ENCODE measurements at regions not wholly inside any gene's neighbourhood (a gene's known extent, or its start where the extent isn't known, plus 50 kb on each side); places are given as distances from the start of the nearest gene placed in this dataset.

DNA sequence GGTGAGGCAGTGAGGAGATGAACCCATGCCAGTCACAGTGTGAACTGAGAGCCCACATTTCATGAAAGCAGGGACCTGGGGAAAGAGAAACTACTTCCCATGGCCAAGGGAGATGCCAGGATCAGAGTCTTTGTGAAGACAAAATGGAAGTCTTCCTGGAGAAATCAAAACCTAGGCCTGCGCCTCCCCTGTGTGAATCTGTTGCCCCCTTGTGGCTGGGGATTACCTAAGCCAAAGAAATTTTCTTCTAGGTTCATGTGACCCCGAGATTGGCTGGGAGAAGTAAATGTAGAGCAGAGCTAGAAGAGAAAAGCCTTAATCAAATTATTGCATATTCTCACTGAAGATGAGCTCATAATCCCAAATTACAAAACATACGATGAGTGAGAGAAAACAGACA, 1075.3 kb downstream of the TBC1D22A start:
- no peak for DNase-seq

DNA sequence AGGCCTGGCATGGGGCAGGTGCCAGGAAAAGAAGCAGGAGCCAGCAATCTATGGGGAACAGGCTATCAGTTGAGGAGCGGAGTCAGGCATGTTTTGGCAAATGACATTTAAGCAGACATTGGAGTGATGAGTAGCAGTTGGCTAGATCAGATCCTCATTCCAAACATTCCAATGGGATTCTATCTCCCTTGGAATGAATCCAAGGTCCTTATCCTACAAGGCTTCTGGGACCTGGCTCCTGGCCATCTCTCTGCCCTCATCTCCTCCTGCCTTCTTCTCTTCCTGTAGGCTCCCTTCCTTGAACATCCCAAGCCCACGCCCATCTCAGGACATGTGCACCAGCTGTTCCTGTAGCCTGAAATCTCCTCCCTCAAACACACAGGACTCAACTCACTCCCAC, 1074.5 kb downstream of the TBC1D22A start:
- no peak for DNase-seq

DNA sequence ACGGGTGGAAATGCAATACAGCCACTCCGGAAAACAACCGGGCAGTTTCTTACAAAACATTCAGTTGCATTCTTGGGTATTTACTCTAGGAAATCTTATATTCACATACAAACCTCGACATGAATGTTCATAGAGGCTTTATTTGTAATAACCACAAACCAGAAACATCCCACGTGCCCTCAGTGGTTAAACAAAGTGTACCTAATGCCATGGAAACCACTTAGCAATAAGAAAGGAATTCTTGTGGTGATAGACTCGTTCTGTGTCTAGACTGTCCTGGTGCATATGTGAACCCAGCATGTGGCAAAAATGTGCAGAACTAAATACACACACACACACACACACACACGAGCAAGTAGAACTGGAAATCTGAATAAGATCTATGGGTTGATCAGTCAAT, 1073.3 kb downstream of the TBC1D22A start:
- DNase-seq: no peak

DNA sequence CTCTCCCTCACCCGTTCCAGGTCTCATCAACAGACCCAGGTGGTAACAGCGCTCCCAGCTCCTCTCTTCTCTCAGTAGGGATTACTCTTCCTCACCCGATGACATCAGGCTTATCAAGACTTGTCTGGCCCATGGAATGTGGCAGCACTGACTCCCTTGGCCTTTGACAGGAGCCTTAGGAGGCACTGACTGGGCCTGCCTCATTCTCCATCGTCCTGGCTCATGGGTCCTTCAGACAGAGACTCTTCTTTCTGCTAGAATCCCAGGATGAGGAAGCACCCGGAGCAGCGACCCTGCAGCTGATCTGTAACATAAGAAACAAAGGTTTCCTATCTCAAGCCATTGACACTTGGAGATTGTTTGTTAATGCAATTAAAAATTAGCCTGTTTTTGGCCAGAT, 1063.6 kb downstream of the TBC1D22A start:
- DNase-seq: no peak

DNA sequence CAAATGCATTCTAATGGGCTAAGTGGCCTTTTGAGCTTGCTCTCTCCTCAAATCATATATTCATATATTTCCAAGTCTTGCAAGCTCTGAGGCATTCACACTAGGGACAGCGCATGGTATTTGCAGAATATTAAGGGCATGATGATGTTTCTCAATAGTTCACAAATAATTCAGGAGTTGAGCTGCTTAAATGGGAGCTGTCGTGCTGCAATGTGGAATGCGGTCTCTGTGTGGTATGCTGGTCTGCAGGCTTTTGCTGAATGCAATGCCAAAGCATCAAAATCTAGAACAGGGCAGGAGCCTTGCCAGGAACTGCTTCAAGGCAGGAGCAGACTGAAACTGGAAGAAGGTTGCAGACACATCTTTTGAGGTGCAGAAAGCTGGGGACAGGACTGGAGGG, 1060.0 kb downstream of the TBC1D22A start:
- no peak for DNase-seq

DNA sequence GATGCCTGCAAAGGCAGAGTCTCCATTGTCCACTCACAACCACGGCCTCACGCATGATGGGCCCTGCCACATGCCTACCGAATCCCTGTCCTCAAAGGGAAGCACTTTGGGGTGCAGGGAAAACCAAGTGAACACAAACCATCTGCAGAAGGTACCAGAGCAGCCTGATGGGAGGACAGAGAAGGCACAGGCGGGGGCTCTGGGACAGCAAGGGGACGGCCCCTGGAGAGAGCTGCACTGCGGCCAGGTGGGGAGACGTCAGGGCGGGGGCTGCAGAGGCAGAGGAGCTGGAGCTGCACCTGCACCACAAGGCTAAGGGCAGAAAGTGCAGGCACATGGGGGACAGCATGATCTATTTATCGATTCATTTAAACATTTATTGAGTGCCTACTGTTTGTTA, 1056.0 kb downstream of the TBC1D22A start:
- DNase-seq: no peak

DNA sequence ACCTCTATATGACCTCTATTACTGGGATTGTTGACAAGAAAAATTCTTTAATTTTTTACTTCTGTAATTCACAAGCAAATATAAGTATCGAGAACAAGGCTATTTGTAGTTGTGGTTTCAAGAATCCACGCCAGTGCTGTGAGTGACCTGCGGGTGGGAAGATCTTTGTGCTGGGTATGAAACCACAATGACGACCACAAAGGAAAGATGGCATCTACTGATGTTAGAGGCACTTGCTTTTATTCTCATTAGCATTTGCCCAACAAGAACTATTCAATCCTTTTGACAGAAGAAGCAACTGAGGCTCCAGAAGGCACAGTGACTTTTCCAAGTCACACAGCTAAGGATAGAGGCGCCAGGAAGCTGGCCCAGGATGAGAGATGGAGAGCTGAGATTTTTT, 1054.9 kb downstream of the TBC1D22A start:
- no peak for DNase-seq

DNA sequence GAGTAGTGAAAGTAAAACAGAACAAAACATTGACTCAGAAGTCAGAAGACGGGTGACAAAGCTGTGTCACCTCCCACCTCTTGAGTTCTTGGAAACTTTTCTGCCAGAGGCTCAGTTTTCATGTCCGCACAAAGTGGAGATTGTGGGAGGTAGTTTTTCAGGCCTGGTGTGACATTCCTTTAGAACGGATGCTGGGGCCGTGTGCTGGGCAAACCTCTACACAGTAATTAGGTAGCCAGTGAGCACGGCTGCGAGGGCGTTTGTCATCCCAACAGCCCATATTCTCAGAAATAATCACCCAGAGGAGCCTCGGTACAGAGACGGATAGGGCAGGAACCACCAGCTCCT, 1054.4 kb downstream of the TBC1D22A start:
- no peak for DNase-seq

DNA sequence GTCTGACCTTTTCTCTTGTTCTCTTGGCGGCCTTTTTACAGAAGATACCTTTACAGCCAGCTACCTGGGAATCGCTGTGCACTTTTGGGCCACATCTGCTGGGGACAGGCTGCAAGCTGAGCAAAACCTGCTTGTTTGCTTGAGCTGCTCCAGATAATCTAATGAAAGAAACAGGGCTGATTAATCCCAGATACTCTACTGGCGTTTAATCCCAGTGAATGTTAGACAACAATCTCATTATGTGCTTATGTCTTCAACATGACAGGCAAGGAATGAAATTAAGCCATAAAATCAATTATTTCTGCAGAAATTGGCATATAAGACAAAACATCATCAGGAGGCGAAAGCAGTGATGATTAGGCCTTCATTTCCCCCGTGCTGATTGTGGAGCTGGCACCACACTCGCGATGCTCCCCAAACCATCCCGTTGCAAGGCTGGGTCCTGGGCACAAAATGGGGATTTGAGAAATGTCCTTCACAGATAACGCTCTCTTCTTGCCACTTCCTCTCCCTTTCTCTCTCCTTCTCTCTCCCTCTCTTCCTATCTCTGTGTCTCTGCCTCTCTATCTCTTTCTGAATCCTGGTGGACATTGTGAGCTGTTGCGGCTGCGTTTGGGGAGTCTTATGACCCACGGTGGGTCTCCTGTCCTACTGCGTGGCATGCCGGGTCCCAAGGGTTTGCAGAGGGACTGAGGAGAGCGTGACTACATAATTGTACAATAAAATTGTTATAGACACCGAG, 1053.8 kb downstream of the TBC1D22A start:
- no peak for DNase-seq

DNA sequence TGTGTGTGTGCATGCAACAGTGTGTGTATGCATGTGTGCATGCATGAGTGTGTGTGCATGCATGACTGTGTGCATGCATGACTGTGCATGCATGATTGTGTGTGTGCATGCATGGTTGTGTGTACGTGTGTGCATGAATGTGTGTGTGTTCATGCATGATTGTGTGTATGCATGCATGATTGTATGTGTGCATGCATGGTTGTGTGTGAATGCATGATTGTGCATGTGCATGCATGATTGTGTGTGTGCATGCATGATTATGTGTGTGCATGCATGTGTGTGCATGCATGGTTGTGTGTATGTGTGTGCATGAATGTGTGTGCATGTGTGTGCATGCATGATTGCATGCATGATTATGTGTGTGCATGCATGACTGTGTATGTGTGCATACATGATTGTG, 1052.0 kb downstream of the TBC1D22A start:
- DNase-seq: no peak

DNA sequence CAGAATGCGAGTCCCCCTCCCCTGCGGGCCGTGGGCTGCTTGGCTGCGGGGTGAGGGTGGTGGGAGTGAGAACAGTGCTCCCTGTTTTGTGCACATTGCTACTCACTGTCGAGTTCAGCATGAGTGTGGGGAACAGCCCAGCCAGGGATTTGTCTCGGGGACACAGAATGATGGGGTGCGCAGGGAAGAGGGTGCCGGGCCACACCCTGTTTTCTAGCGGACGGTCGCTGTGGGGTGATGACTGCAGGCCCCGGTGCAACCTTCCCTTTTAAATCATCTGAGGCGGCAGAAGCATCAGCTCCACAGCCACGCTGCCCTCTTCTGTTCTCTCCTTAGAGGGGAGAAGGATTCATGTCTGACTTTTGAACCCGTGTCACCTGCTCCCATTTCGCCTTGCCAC, 1051.2 kb downstream of the TBC1D22A start:
- no peak for DNase-seq

DNA sequence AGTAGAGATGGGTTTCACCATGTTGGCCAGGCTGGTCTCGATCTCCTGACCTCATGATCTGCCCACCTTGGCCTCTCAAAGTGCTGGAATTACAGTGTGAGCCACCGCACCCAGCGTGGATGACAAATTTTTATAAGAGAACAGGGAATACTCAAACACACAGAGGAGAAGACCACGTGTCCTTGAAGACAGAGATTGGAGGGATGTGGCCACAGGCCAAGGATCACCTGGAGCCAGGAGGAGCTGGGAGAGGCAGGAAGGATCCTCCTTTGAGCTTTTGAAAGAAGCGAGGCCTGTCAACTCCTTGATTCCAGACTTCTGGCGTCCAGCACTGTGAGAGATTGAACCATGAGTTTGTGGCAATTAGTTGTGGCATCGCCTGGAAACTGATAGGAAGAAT, 1049.5 kb downstream of the TBC1D22A start:
- no peak for DNase-seq

DNA sequence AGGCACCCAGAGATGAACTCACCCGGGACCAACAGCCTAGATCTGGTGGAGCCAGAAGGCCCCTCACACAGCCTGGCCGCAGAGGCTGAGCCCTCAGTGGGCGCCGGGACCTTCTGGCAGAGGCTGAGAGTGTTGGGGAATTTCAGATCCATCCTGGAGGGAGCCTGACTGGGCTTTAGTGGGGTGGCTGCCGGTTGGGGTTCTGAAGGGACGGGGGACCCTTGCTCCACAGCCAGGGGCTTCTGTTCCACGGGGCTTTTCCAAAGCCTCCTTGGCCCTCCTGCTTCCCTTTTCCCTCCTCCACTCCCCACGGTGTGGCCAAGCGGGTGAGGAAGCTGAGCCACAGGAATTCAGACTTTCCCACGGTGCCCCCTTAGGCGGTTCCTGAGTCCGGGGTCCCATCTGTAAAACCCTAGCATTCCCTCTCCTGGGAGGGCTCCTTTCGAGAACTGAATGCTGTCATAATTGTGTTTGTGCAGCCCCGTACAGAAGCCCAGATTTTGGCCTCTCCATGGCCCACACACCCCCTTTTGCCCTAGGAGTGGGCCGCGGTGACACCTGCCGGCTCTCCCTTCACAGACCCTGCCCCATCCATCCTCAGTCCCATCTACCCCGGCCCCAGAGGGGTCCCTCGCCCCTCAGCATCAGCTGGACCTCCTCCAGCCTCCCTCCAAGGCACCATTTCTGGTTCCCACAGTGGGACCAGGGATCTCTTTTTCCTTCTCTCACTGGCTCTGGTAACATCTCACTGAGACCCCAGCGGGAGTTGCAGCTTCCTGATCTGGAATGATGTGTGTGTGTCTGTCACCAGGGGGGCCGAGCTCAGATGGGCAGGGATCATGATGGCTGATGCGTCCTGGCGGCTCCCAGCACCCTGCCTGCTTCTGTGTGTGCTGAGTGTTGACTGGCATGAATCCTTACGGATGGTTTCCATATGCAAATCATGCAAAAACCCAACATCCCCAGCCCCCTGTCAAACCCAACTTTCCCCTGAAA, 1048.4 kb downstream of the TBC1D22A start:
- no peak for DNase-seq

DNA sequence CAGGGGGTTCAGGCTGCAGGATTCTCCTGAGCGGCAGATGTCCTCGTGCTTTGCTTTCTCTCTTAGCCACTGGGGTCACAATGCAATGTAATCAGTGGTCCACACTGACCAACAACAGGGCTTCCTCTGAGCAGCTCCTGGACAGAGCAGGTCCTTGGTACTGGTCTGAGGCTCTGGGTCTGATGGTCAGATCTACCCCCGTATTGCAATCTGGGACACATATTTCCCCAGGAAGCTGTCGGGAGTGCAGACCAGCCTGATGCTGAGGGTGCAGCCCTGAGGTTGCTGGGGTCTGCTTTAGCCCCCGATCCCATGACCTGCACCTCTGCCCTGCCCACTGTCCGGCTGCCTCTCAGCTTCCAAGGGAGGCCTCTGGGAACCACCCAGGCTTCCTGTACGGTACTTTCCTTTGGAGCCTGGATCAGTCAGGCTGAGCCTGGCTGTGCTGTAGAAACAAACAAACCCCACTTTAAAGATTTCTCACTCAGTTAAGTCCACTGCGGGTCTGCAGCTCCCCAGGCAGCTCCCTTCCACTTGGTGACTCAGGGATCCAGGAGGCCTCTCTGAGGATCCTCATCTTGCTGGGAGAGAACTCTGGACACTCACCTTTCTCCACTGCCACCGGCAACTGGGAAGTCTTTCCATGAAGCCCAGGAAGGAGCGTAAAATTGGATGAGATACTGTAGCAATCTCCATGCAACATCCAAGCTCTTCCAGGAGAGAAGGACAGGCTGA, 1046.6 kb downstream of the TBC1D22A start:
- no peak for DNase-seq

DNA sequence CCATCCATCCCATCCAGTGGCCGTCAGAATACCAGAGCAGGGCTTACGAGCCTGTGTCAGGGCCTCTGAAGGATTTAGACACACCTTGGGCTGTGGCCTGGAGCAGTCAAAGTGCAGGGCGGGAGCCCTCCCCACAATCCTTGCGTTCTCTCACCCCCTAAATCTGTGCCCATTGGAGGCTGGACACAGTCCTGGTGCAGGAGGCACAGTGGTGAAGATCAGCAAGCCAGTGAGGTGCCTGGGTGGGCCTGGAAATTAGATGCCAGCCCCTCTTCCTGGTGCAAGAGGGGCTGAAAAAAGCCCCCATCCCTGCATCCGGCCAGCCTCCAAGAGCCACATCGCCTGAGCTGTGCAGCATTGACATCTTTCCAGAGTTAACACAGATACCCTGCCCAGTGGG, 1045.8 kb downstream of the TBC1D22A start:
- DNase-seq: no peak

DNA sequence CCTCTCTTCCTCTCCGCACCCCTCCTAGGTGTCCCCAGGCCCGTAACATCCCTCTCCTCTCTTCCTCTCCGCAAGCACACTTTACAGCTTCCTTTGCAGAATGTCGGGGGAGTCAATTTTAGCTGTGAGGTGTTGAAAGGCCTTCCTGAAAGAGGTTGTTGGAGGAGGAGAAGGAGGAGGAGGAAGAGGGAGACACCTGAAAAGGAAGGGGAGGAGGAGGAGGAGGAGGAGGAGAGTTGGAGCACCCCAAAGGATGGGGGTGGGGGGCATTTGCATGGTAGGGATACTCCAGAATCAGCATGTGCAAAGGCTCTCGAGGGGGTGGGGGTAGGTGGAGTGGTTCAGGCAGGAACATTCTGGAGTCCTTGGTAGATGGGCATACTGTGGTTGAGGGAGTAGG, 1045.1 kb downstream of the TBC1D22A start:
- DNase-seq: no peak

DNA sequence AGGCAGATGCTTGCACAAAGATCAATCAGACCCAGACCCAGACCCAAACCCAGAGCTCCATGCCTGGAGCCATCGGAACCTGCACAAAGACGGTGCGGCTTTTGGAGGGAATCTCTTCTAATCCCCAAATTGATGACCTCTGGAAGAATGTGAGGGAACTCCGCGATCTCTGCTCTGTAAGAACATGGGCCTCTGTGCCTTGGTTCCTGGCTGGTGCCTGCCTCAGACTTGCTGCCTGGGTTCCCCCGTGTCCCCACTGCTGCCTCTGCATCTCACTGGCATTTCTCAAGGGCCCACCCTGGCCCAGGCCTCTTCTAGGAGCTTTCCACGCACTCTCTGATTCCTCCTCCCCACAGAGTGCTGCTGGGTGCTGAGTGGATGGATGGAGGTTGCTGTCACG, 1044.4 kb downstream of the TBC1D22A start:
- DNase-seq: no peak

DNA sequence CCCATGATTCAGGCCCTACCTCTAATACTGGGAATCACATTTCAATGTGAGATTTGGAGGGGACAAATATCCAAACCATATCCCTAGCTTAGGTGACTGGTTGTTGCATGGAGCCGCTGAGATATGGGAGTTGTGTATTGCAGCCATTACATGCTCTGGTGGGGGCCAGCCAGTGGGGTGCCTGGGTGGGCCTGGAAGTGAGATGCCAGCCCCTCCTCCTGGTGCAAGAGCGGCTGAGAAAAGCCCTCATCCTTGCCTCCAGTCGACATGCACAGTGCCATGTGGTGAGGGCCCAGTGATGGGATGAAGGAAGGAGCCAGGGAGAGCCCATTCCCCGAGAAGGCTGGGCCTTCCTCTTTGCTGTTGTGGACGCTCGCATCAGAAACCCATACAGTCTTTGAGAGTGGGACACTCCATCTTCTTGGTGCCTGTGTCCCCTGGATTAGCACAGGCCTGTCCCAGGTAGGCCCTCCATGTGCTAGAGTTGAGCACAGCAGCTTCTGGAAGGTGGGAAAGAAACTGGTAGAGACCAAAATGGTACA, 1043.0 kb downstream of the TBC1D22A start:
- no peak for DNase-seq

DNA sequence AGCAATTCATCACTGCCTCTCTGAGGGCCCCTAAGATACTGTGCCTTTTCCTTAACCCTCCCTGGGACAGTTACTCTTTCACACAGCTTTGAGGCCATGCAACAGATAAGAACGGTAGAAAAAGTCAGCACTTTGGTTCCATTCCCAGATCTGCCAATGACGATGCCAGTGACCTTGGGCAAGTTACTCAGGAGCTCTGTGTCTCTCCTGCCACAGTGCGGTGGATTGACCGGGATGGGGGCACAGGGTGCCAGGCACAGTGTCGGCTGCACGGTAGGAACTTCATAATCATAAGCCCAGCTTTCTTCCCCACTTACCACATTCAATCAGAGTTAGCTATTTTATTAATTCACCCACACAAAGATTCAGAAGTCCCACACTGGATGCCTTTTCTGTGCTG, 1041.8 kb downstream of the TBC1D22A start:
- no peak for DNase-seq

DNA sequence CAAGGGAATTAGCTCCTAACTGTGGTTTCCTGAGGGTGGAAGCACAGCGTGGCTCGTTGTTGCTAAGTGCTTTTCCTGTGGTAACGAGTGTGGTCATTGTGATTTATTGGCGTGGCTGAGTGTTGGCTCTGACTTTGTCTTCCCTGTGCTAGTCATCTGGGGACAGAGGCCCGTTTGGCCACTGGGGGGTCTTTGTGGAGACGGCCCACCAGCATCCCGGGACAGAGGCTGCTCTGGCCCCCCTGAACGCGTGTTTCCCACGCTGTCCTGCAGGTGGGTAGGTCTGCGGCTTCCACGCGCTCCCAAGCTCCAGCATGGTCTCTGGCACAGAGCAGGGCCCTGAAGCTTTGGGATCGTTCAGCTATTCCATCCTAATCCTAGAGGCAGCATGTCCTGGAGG, 1040.0 kb downstream of the TBC1D22A start:
- no peak for DNase-seq

DNA sequence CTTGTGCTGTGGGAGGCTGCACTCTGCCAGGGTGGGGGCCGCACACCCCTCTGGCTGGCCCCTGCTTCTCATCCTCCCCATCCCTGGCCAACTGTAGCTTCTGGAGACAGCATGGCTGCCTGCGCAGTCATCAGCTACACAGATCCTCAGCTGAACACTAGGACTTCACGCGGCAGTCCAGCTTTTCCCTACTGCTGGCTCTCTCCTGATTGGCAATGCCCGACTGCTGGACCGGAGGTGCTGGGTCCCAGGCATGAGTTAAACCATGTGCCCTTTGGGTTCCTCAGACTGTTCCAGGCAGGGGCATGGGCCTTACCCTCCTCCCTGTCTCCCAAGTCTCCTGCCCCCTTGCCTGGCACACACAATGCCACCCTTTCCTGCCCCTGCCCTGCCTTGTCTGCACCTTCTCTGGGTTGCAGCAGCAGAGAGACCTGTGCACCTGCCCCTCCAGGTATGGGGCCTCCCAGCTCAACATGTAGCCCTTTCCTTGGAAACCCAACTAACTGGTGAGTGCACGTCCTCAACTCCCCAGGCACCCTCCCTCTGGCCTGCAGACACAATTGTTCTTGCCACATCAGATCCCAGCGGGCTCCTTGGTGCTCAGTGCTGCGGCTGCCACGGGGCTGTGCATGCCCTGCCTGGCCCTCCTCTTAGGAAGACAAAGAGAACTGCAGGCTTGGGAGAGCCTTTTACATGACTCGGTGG, 1039.2 kb downstream of the TBC1D22A start:
- DNase-seq: no peak

DNA sequence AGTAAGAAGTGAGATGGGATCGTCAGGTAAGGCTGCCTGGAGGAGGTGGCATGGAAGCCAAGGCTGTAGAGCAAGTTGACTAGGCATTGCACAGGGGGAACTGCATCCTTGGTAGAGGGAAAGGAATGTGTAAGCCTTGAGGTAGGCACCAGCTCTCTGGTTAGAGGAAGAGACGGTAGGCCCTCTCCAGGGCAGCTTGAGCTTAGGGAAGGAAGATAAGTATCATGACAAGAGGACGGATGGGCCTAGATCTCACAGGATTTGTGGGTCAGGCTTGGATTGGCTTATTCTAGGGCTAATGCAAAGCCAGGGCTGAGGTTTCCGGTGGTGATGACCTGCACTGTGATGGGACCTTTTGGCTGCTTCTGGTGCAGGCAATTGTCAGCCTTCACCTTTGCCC, 1035.8 kb downstream of the TBC1D22A start:
- DNase-seq: no peak
